DND-41 (cell line): ENCODE measurements at regions not wholly inside any gene's neighbourhood (a gene's known extent, or its start where the extent isn't known, plus 50 kb on each side); places are given as distances from the start of the nearest gene placed in this dataset.
A peak's percentile ranks its signal among the peaks of the same experiment; 100 is the strongest.

Source experiments
- ATAC-seq: fragments of 200-7000 bp; cut with Tn5 transposase; 3 replicates; pipeline ENCODE4 v1.9.1; 2021; ENCODE audit warnings: low read depth; ENCODE audit not compliant: insufficient read depth
- DNase-seq: peaks from one replicate; pipeline ENCODE4 v3.0.0-alpha.2; 2020
- H2AFZ ChIP-seq: 2 replicates; pipeline ENCODE4 v1.6.0; 2012; ENCODE audit warnings: low read depth, low read length
- H3K27ac ChIP-seq: 2 replicates; pipeline ENCODE4 v1.5.1; 2012; ENCODE audit warnings: low read length, inconsistent platforms
- H3K27me3 ChIP-seq: fragments of 200-600 bp; sonication (generic); 2 replicates; pipeline ENCODE4 v1.6.0; 2012; ENCODE audit warnings: low read length, mild to moderate bottlenecking, inconsistent platforms; ENCODE audit not compliant: insufficient read depth, poor library complexity
- H3K36me3 ChIP-seq: 2 replicates; pipeline ENCODE4 v1.5.1; 2012; ENCODE audit warnings: low read length, inconsistent platforms; ENCODE audit not compliant: insufficient read depth
- H3K4me1 ChIP-seq: 2 replicates; pipeline ENCODE4 v1.5.1; 2012; ENCODE audit warnings: mild to moderate bottlenecking, low read length; ENCODE audit not compliant: insufficient read depth
- H3K4me2 ChIP-seq: 2 replicates; pipeline ENCODE4 v1.6.0; 2012; ENCODE audit warnings: mild to moderate bottlenecking, moderate library complexity, low read length, inconsistent platforms; ENCODE audit not compliant: insufficient read depth
- H3K4me3 ChIP-seq, 2 experiments: fragments of 200-600 bp in 1 of 2; shearing (Covaris generic) in 1 of 2; 2 replicates each; pipeline ENCODE4 v1.5.1; 2012 to 2016; ENCODE audit warnings: inconsistent platforms in 2 of 2, low read length in 2 of 2, mild to moderate bottlenecking in 2 of 2, low read depth in 1 of 2, moderate library complexity in 1 of 2
- H3K79me2 ChIP-seq: 2 replicates; pipeline ENCODE4 v1.6.0; 2012; ENCODE audit warnings: low read length, inconsistent platforms; ENCODE audit not compliant: insufficient read depth
- H3K9ac ChIP-seq: 2 replicates; pipeline ENCODE4 v1.6.0; 2012; ENCODE audit warnings: low read depth, mild to moderate bottlenecking, inconsistent platforms, low read length, moderate library complexity
- H3K9me3 ChIP-seq: 2 replicates; pipeline ENCODE4 v1.5.1; 2012; ENCODE audit warnings: low read length, moderate library complexity, mild to moderate bottlenecking, inconsistent platforms; ENCODE audit not compliant: insufficient read depth, severe bottlenecking
- H4K20me1 ChIP-seq: 2 replicates; pipeline ENCODE4 v1.6.0; 2012; ENCODE audit warnings: low read length; ENCODE audit not compliant: insufficient read depth
- EZH2 ChIP-seq: IDR thresholded peaks from 3 replicates; pipeline ENCODE4 v1.6.1; 2012; ENCODE audit warnings: borderline replicate concordance, low read depth, mild to moderate bottlenecking, moderate library complexity, low read length, inconsistent platforms; ENCODE audit not compliant: severe bottlenecking
- TF ChIP-seq, protein P1 (sequence below): IDR thresholded peaks from 2 replicates; pipeline ENCODE4 v1.5.1; 2012; ENCODE audit warnings: borderline replicate concordance, low read length, moderate library complexity, mild to moderate bottlenecking; ENCODE audit not compliant: poor library complexity, severe bottlenecking; ENCODE audit errors: extremely low read depth

DNA sequence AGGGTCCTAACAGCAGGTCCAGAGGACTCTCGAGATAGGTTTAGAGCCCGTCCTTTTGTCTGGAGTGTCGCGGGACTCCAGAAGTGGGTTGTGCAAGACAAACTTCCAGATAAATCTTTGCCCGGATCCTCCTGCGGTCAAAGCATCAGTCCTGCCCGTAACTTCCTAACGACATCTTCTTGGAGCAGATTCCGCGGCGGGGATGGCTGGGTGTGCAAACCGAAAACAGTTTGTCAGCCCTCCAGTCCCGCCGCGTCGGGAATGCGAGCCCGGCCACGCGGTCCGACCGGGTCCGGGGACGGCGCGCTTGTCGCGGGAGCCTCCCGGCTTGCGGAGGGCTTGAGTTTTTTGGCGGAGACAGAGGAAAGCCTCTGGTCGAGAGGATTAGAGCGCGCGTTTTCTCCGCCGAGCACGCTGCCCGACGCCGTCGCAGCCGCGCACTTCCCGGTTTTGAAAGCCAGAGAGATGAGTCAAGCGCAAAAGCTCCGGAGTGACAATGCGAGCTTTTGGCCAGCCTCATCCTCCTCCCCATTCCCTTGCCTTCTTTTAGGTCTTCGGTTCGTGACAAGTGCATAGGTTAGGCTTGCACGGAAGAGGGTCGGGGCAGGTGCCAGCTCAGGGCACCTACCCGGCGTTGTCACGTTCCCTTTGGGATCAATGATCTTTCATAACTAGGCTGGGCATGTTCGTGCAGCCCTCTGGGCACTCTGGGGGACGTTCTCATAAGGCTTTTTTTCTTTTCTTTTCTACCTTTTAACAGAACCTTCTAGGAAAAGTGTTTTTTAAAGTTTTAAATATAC lies 91.3 kb upstream of the PRDM1 start:
- H3K4me3 ChIP-seq = peak overlapping the region; percentile 38 to 72
- H3K79me2 ChIP-seq = no peaks in the 10 kb centered on the region
- ATAC-seq (peak; percentile 30), DNase-seq (peak; percentile 69)
- TF ChIP-seq EZH2 = peak; percentile 82
- TF ChIP-seq, protein P1, sequence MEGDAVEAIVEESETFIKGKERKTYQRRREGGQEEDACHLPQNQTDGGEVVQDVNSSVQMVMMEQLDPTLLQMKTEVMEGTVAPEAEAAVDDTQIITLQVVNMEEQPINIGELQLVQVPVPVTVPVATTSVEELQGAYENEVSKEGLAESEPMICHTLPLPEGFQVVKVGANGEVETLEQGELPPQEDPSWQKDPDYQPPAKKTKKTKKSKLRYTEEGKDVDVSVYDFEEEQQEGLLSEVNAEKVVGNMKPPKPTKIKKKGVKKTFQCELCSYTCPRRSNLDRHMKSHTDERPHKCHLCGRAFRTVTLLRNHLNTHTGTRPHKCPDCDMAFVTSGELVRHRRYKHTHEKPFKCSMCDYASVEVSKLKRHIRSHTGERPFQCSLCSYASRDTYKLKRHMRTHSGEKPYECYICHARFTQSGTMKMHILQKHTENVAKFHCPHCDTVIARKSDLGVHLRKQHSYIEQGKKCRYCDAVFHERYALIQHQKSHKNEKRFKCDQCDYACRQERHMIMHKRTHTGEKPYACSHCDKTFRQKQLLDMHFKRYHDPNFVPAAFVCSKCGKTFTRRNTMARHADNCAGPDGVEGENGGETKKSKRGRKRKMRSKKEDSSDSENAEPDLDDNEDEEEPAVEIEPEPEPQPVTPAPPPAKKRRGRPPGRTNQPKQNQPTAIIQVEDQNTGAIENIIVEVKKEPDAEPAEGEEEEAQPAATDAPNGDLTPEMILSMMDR = no peak
- H4K20me1 ChIP-seq = no peaks in the 10 kb centered on the region
- H3K4me1 ChIP-seq = peaks cover 52% of the 10 kb centered on the region
- no peaks in the 10 kb centered on the region for H3K9me3 ChIP-seq
- H3K36me3 ChIP-seq = no peaks in the 10 kb centered on the region
- H2AFZ ChIP-seq = peak overlapping the region; percentile 95
- H3K27ac ChIP-seq = peak overlapping the region; percentile 94
- peak overlapping the region; percentile 92 for H3K4me2 ChIP-seq
- peak overlapping the region; percentile 79 for H3K9ac ChIP-seq
- H3K27me3 ChIP-seq = peaks cover 4% of the 10 kb centered on the region

DNA sequence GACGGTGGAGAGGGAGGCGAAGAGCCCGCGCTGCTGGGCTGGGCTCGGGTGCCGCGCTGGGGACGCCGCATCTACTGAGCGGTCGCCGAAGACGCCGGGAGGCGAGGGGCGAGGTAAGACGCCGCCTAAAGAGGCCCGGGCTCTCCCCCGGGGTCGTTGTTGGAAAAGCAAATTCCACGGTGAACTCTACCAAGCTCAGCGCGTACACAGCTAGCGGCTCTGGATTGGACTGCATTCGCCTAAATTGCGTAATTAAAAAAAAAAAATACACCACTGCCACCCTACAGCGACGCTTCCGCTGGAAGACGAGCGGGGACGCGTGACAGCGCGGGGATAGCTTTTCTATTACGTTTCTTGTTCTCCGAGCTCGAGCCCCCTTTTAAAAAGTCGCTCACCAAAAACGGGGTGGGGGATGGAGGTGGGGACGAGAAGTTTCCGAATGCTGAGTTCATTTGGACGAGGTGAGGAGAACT lies 92.0 kb upstream of the PRDM1 start:
- Histone ChIP-seq H3K4me3 (peak overlapping the region; percentile 38 to 72), H3K4me1 (peaks cover 52% of the 10 kb centered on the region), H3K27me3 (peaks cover 4% of the 10 kb centered on the region), H3K9me3 (no peaks in the 10 kb centered on the region), H3K9ac (peak overlapping the region; percentile 79), H3K4me2 (peak overlapping the region; percentile 92), H2AFZ (peak overlapping the region; percentile 95), H3K36me3 (no peaks in the 10 kb centered on the region), H4K20me1 (no peaks in the 10 kb centered on the region), H3K79me2 (no peaks in the 10 kb centered on the region), H3K27ac (peak overlapping the region; percentile 94)
- DNase-seq = peak; percentile 77
- peak; percentile 56 for ATAC-seq
- no peak for TF ChIP-seq EZH2
- TF ChIP-seq, protein P1 = peak; percentile 16

DNA sequence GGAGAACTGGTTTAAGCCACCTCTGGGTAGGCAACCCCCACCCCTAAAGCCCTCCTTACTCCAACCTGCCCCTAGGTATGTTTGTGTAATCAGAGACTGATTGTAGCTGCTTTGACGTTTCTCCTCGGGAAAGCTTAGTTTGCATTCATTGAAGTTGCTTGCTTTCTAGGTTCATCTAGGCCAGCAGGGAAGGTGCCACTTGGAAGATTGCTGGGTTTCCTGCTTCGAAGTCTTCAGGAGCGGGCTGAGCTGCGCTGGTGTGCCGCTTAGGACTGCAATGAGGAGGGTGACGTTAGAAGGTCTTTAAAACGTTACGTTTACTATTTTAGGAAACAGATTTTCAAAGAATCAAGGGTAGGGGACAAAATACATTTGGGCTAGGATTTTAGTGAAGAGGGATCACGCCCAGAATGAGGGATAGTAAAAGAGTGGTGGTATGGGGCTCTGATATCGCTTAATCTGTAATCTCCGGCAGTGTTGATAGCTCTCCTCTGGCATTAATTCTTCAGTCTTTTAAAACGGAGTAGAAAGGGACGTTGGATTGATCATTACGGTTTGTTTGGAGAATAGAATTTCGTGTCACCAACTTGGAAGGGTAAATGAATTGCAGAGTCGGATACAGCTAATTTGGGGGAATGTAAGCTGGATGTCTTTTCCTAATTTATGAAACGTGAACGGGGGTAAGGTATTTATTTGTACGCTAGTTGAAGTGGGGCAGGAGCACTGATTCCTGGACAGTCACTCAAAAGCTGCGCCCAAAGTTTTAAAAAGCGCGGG lies 92.6 kb upstream of the PRDM1 start:
- H3K4me1 ChIP-seq = peaks cover 52% of the 10 kb centered on the region
- H3K36me3 ChIP-seq = no peaks in the 10 kb centered on the region
- peaks cover 4% of the 10 kb centered on the region for H3K27me3 ChIP-seq
- H3K9ac ChIP-seq = peak overlapping the region; percentile 79
- peak overlapping the region; percentile 38 to 72; a peak in 3 of 4 replicates for H3K4me3 ChIP-seq
- TF ChIP-seq EZH2 = no peak
- TF ChIP-seq, protein P1 = no peak
- peak; percentile 27 for DNase-seq
- peak overlapping the region; percentile 94 for H3K27ac ChIP-seq
- no peak for ATAC-seq
- H3K4me2 ChIP-seq = peak overlapping the region; percentile 92
- H3K79me2 ChIP-seq = no peaks in the 10 kb centered on the region
- no peaks in the 10 kb centered on the region for H4K20me1 ChIP-seq
- H2AFZ ChIP-seq = peak overlapping the region; percentile 95
- H3K9me3 ChIP-seq = no peaks in the 10 kb centered on the region
